Activated effector memory CD4-positive, alpha-beta T cell treated with anti-CD3 and anti-CD28 coated beads, Interleukin-2, amount 50 U/mL, for 16 hours (primary cell): ENCODE measurements at regions not wholly inside any gene's neighbourhood (a gene's known extent, or its start where the extent isn't known, plus 50 kb on each side); places are given as distances from the start of the nearest gene placed in this dataset.

Experiments used
- DNase-seq: peaks from one replicate; pipeline ENCODE4 v3.0.0-alpha.2; 2020

- no peak for DNase-seq
Observed at GRCh38 chr10:31709028-31709427, 219.6 kb downstream of the ARHGAP12 start.

- no peak for DNase-seq
Observed at GRCh38 chr10:31708474-31708873, 220.2 kb downstream of the ARHGAP12 start.

DNA sequence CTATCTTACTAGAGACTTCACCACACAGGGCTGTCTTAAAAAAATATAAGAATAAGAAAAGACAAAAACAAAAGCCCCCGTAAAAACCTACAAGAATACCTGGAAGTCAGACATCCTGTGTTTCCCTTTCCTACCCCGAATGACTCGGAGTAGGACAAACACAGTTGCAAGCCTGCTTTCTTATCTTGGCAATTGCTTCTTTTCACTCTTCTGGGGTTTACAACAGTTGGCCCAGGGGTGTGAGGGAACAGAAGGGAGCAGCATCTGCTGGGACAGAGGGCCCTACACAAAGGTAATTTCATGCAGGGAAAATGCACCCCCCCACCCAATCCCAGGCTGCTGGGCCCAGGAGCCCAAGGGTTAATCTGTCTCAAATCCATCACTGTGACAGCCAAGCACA, 220.6 kb downstream of the ARHGAP12 start:
- no peak for DNase-seq

GRCh38 chr10:31707093-31708039, 221.3 kb downstream of the ARHGAP12 start:
- DNase-seq = peak; percentile 71

GRCh38 chr10:31706464-31707092, 222.1 kb downstream of the ARHGAP12 start:
- DNase-seq = no peak

- no peak for DNase-seq
Observed at GRCh38 chr10:31705136-31705535, 223.5 kb downstream of the ARHGAP12 start.

- no peak for DNase-seq
Observed at GRCh38 chr10:31704195-31704594, 224.4 kb downstream of the ARHGAP12 start.

DNA sequence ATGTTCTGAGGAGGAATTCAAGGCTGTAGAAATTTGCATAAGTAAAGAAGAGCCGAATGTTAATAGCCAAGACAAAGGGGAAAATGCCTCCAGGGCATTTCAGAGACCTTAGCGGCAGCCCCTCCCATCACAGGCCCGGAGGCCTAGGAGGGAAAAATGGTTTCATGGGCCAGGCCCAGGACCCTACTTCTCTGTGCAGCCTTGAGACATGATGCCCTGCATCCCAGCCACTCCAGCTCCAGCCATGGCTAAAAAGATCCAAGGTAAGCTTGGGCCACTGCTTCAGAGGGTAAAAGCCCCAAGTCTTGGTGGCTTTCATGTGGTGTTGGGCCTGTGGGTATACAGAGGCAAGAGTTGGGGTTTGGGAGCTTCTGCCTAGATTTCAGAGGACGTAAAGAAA, 225.7 kb downstream of the ARHGAP12 start:
- DNase-seq = no peak

GRCh38 chr10:31702005-31702404, 226.6 kb downstream of the ARHGAP12 start:
- DNase-seq = no peak

DNA sequence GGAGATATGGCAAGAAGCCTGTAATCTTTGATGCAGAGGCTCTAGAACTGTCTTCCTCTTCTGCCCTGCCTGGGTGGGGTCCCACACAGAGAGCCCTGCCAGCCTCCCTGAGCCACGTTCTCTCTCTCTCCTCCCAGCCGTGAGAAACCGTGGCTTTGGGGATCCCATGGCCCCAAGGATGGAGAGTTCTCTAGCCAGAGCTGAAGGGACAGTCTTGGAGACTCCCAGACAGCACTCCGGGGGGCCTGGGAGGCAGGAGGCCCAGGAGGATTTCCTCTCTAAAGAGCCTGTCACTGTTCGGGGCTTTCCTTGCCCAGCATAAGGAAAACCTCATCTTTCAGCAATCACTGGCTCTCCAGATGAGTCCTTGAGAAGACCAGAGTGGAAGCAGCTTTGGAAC, 227.1 kb downstream of the ARHGAP12 start:
- no peak for DNase-seq

GRCh38 chr10:31700181-31700611, 228.4 kb downstream of the ARHGAP12 start:
- no peak for DNase-seq

- no peak for DNase-seq
Observed at GRCh38 chr10:31698181-31698830, 230.3 kb downstream of the ARHGAP12 start.

- DNase-seq = no peak
Observed at GRCh38 chr10:31697271-31698180, 231.1 kb downstream of the ARHGAP12 start.

DNA sequence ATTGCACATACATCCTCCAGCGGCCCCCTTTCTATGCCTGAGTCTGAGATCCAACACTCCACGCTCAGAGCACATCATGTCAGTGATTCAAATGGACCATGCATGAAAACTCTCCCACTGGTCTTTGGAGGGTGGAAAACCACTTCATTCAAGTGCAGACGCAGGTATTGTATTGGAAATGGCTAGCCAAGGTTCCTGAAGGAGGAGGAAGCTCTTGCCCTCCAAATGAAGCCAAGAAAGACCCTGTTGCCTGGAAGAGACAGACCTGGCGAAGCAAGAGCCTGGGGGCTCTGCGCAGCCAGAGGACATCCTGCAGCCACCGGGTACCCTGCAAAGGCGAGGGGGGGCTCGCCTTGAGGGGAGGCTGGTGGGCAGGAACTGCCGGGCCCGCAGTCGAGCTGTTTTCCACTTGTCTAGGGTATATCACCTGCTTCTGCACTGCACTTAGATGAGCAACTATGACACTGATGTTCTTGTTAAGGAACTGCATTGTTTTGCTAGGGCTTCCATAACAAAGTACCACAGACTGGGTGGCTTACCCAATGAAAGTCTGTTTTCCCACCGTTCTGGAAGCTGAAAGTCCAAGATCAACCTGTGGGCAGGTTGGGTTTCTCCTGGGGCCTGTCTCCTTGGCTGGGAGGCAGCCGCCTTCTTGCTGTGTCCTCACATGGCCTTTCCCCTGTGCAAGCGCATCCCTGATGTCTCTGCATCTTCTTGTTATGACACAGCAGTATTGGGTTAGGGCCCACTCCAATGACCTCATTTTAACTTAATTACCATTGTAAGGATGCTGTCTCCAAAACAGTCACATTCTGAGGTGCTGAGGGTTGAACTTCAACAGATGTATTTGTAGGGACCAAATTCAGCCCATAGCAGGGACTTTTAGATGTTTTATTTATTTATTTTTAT, 233.4 kb downstream of the ARHGAP12 start:
- DNase-seq = no peak

DNA sequence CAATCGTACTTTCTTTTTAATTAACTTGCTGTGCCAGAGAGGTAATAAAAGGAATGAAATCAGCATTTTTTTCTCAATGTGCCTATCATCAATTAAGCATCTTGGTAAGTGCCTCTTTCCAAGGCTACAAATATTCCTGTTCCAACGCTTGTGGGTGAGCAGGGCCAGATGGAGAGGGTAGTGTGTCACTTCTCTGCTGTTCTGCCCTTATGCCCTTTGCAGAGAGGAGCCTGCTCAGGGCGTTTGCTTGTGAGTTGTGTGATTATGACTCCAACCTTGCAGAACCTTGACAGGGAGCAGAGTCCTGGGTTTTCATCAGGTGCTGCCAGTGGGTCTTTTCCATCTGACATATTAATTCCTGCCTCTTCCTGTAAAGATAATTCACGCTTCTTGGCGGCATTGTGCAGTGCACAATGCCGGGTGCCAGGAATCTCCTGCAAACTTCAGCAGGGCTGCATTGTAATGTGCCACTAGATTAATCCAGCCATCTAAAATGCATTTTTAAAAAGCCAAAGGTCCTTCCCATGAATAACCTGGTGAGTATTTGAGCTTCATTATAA, 234.4 kb downstream of the ARHGAP12 start:
- DNase-seq = no peak

DNA sequence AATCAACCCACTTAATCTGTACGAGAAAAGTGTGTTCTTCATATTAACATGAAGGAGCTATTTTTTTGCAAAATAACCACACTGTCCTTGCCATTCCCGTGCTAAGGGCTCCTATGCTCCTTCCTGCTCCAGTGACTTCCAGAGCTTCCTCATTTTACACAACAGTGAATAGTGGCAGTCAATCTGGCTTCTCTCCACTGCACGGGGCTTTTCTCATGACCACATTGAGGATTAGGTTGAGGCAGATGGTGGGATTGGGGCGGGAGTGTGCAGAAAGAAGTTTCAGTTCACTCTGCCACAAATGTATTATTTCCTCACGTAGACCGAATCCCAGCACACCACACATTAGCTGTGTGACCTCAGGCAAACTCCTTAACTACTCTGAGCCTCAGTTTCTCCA, 235.1 kb downstream of the ARHGAP12 start:
- DNase-seq = no peak

GRCh38 chr10:31689233-31689632, 239.4 kb downstream of the ARHGAP12 start:
- no peak for DNase-seq

GRCh38 chr10:31687663-31688482, 240.8 kb downstream of the ARHGAP12 start:
- DNase-seq = no peak

DNA sequence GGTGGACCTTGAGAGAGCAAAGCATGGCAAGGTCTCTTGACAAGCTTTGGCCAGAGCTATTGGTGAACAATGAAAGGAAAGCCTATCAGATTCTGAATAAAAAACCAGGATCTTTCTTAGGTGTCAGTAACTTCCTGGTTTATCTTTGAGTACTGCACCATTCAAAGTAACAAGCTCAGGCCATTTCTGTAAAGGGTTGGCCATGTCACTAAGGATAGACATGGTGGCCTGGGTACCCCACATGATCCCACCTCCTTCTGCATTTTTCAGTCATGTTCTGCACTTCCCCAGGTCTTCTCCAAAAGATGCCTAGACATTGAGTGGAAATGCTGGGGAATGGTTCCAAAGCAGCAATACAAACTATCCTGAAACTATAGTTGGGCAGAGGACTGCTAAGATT, 242.0 kb downstream of the ARHGAP12 start:
- no peak for DNase-seq

- DNase-seq = no peak
Observed at GRCh38 chr10:31683682-31684081, 244.9 kb downstream of the ARHGAP12 start.
